ENCODE measurements at regions not wholly inside any gene's neighbourhood (a gene's known extent, or its start where the extent isn't known, plus 50 kb on each side); places are given as distances from the start of the nearest gene placed in this dataset.

GRCh38 chr1:69172003-69173000, 395.4 kb upstream of the LRRC7 start:
- Mint-ChIP-seq H3K9me3 (peaks cover 16% of the 10 kb centered on the region), H3K36me3 (peaks cover 5% of the 10 kb centered on the region), H3K4me1 (ENCODE audit: low read depth in 2 of 2) (no peaks in the 10 kb centered on the region), H3K4me3 (no peak overlapping the region), H3K27me3 (no peaks in the 10 kb centered on the region), H3K27ac (no peak overlapping the region)
- DNase-seq (ENCODE audit: low spot score): no peak
- ATAC-seq: no peak

- Mint-ChIP-seq H3K4me3 (no peak overlapping the region), H3K36me3 (no peaks in the 10 kb centered on the region), H3K9me3 (peaks cover 8% of the 10 kb centered on the region), H3K27ac (no peak overlapping the region), H3K4me1 (ENCODE audit: low read depth in 2 of 2) (no peaks in the 10 kb centered on the region), H3K27me3 (no peaks in the 10 kb centered on the region)
- DNase-seq (ENCODE audit: low spot score) (no peak), ATAC-seq (no peak)
Observed at GRCh38 chr1:69175053-69175452, 392.7 kb upstream of the LRRC7 start.

- no peaks in the 10 kb centered on the region for H3K27me3 Mint-ChIP-seq
- ATAC-seq: no peak
- H3K36me3 Mint-ChIP-seq: no peaks in the 10 kb centered on the region
- H3K9me3 Mint-ChIP-seq: peaks cover 3% of the 10 kb centered on the region
- no peaks in the 10 kb centered on the region for H3K4me1 Mint-ChIP-seq (ENCODE audit: low read depth in 2 of 2)
- no peak overlapping the region for H3K27ac Mint-ChIP-seq
- no peak for DNase-seq (ENCODE audit: low spot score)
- no peak overlapping the region for H3K4me3 Mint-ChIP-seq
Observed at GRCh38 chr1:69180358-69180757, 387.4 kb upstream of the LRRC7 start.

GRCh38 chr1:69185378-69185777, 382.3 kb upstream of the LRRC7 start:
- H3K9me3 Mint-ChIP-seq: peaks cover 13% of the 10 kb centered on the region
- no peaks in the 10 kb centered on the region for H3K4me1 Mint-ChIP-seq (ENCODE audit: low read depth in 2 of 2)
- H3K4me3 Mint-ChIP-seq: no peak overlapping the region
- H3K36me3 Mint-ChIP-seq: peaks cover 5% of the 10 kb centered on the region
- H3K27me3 Mint-ChIP-seq: no peaks in the 10 kb centered on the region
- ATAC-seq (no peak), DNase-seq (ENCODE audit: low spot score) (no peak)
- H3K27ac Mint-ChIP-seq: no peak overlapping the region

GRCh38 chr1:69191335-69191734, 376.4 kb upstream of the LRRC7 start:
- no peaks in the 10 kb centered on the region for H3K27me3 Mint-ChIP-seq
- no peaks in the 10 kb centered on the region for H3K4me1 Mint-ChIP-seq (ENCODE audit: low read depth in 2 of 2)
- H3K4me3 Mint-ChIP-seq: no peak overlapping the region
- ATAC-seq (no peak), DNase-seq (ENCODE audit: low spot score) (no peak)
- H3K9me3 Mint-ChIP-seq: peaks cover 16% of the 10 kb centered on the region
- H3K27ac Mint-ChIP-seq: no peak overlapping the region
- peaks cover 9% of the 10 kb centered on the region for H3K36me3 Mint-ChIP-seq

GRCh38 chr1:69195136-69195535, 372.6 kb upstream of the LRRC7 start:
- no peak overlapping the region for H3K27ac Mint-ChIP-seq
- ATAC-seq (no peak), DNase-seq (ENCODE audit: low spot score) (no peak)
- H3K27me3 Mint-ChIP-seq: no peaks in the 10 kb centered on the region
- no peak overlapping the region for H3K4me3 Mint-ChIP-seq
- peaks cover 4% of the 10 kb centered on the region for H3K36me3 Mint-ChIP-seq
- H3K4me1 Mint-ChIP-seq (ENCODE audit: low read depth in 2 of 2): no peaks in the 10 kb centered on the region
- peaks cover 12% of the 10 kb centered on the region for H3K9me3 Mint-ChIP-seq

- Mint-ChIP-seq H3K27me3 (no peaks in the 10 kb centered on the region), H3K4me3 (no peak overlapping the region), H3K4me1 (ENCODE audit: low read depth in 2 of 2) (no peaks in the 10 kb centered on the region), H3K36me3 (peaks cover 4% of the 10 kb centered on the region), H3K27ac (no peak overlapping the region), H3K9me3 (peaks cover 16% of the 10 kb centered on the region)
- DNase-seq (ENCODE audit: low spot score) (no peak), ATAC-seq (no peak)
Observed at GRCh38 chr1:69196071-69196470, 371.7 kb upstream of the LRRC7 start.

GRCh38 chr1:69197816-69198215, 369.9 kb upstream of the LRRC7 start:
- no peak for DNase-seq (ENCODE audit: low spot score)
- ATAC-seq: no peak
- Mint-ChIP-seq H3K27ac (no peak overlapping the region), H3K36me3 (peaks cover 4% of the 10 kb centered on the region), H3K4me3 (no peak overlapping the region), H3K4me1 (ENCODE audit: low read depth in 2 of 2) (no peaks in the 10 kb centered on the region), H3K9me3 (peaks cover 25% of the 10 kb centered on the region), H3K27me3 (no peaks in the 10 kb centered on the region)

- DNase-seq (ENCODE audit: low spot score) (no peak), ATAC-seq (no peak)
- Mint-ChIP-seq H3K27me3 (no peaks in the 10 kb centered on the region), H3K4me1 (ENCODE audit: low read depth in 2 of 2) (no peaks in the 10 kb centered on the region), H3K36me3 (no peaks in the 10 kb centered on the region), H3K27ac (no peak overlapping the region), H3K9me3 (peaks cover 21% of the 10 kb centered on the region), H3K4me3 (no peak overlapping the region)
Observed at GRCh38 chr1:69201716-69202115, 366.0 kb upstream of the LRRC7 start.

- no peaks in the 10 kb centered on the region for H3K27me3 Mint-ChIP-seq
- H3K36me3 Mint-ChIP-seq: no peaks in the 10 kb centered on the region
Observed at GRCh38 chr1:69203166-69203565, 364.6 kb upstream of the LRRC7 start.

GRCh38 chr1:69213644-69214043, 354.1 kb upstream of the LRRC7 start:
- no peaks in the 10 kb centered on the region for H3K27me3 Mint-ChIP-seq
- H3K4me1 Mint-ChIP-seq (ENCODE audit: low read depth in 2 of 2): no peaks in the 10 kb centered on the region
- DNase-seq (ENCODE audit: low spot score): no peak
- no peak overlapping the region for H3K27ac Mint-ChIP-seq
- H3K36me3 Mint-ChIP-seq: no peaks in the 10 kb centered on the region
- no peak for ATAC-seq
- H3K9me3 Mint-ChIP-seq: peaks cover 11% of the 10 kb centered on the region
- no peak overlapping the region for H3K4me3 Mint-ChIP-seq

More at GRCh38 chr1:69203166-69203565, 364.6 kb upstream of the LRRC7 start:
- Mint-ChIP-seq H3K4me1 (ENCODE audit: low read depth in 2 of 2) (no peaks in the 10 kb centered on the region), H3K4me3 (no peak overlapping the region), H3K9me3 (peaks cover 24% of the 10 kb centered on the region), H3K27ac (no peak overlapping the region)
- ATAC-seq: no peak
- no peak for DNase-seq (ENCODE audit: low spot score)

GRCh38 chr1:69215883-69216282, 351.8 kb upstream of the LRRC7 start:
- Mint-ChIP-seq H3K27me3 (no peaks in the 10 kb centered on the region), H3K4me1 (ENCODE audit: low read depth in 2 of 2) (no peaks in the 10 kb centered on the region), H3K27ac (no peak overlapping the region), H3K36me3 (no peaks in the 10 kb centered on the region), H3K4me3 (no peak overlapping the region), H3K9me3 (peaks cover 11% of the 10 kb centered on the region)
- DNase-seq (ENCODE audit: low spot score) (no peak), ATAC-seq (no peak)

- Mint-ChIP-seq H3K27me3 (no peaks in the 10 kb centered on the region), H3K9me3 (peaks cover 7% of the 10 kb centered on the region), H3K4me3 (no peak overlapping the region), H3K4me1 (ENCODE audit: low read depth in 2 of 2) (no peaks in the 10 kb centered on the region), H3K36me3 (no peaks in the 10 kb centered on the region), H3K27ac (no peak overlapping the region)
- ATAC-seq (no peak), DNase-seq (ENCODE audit: low spot score) (no peak)
Observed at GRCh38 chr1:69220672-69221071, 347.1 kb upstream of the LRRC7 start.

- peaks cover 1% of the 10 kb centered on the region for H3K9me3 Mint-ChIP-seq
- ATAC-seq (no peak), DNase-seq (ENCODE audit: low spot score) (no peak)
- H3K27ac Mint-ChIP-seq: no peak overlapping the region
- H3K36me3 Mint-ChIP-seq: no peaks in the 10 kb centered on the region
- H3K4me3 Mint-ChIP-seq: no peak overlapping the region
- H3K4me1 Mint-ChIP-seq (ENCODE audit: low read depth in 2 of 2): no peaks in the 10 kb centered on the region
- no peaks in the 10 kb centered on the region for H3K27me3 Mint-ChIP-seq
Observed at GRCh38 chr1:69221524-69221923, 346.2 kb upstream of the LRRC7 start.
